Trophoblast cell (in vitro differentiated cells and primary cell): ENCODE measurements at regions not wholly inside any gene's neighbourhood (a gene's known extent, or its start where the extent isn't known, plus 50 kb on each side); places are given as distances from the start of the nearest gene placed in this dataset.

ENCODE experiments used
- DNase-seq, 2 donors: peaks; one replicate each; pipeline ENCODE4 v3.0.0-alpha.2; 2016
- H2AFZ ChIP-seq: 2 replicates; pipeline ENCODE4 v1.6.1; 2013; ENCODE audit warnings: low read length, moderate library complexity, mild to moderate bottlenecking; ENCODE audit not compliant: insufficient read depth, poor library complexity
- H2AK5ac ChIP-seq: 2 replicates; pipeline ENCODE4 v1.6.1; 2013; ENCODE audit warnings: mild to moderate bottlenecking, low read length
- H2BK120ac ChIP-seq: 2 replicates; pipeline ENCODE4 v1.6.1; 2013; ENCODE audit warnings: low read length, mild to moderate bottlenecking, moderate library complexity; ENCODE audit not compliant: insufficient read depth, poor library complexity
- H2BK12ac ChIP-seq: 2 replicates; pipeline ENCODE4 v1.6.1; 2013; ENCODE audit warnings: mild to moderate bottlenecking, low read length, moderate library complexity
- H2BK5ac ChIP-seq: 2 replicates; pipeline ENCODE4 v1.6.1; 2013; ENCODE audit warnings: low read length, low read depth, moderate library complexity, mild to moderate bottlenecking; ENCODE audit not compliant: poor library complexity
- H3K14ac ChIP-seq: 2 replicates; pipeline ENCODE4 v1.6.1; 2013; ENCODE audit warnings: mild to moderate bottlenecking, low read length
- H3K18ac ChIP-seq: 2 replicates; pipeline ENCODE4 v1.6.1; 2013; ENCODE audit warnings: mild to moderate bottlenecking, low read length
- H3K23ac ChIP-seq: 2 replicates; pipeline ENCODE4 v1.6.1; 2013; ENCODE audit warnings: low read length
- H3K27ac ChIP-seq: 2 replicates; pipeline ENCODE4 v1.5.1; 2013; ENCODE audit warnings: low read depth, mild to moderate bottlenecking, inconsistent platforms, low read length, moderate library complexity
- H3K27me3 ChIP-seq: 2 replicates; pipeline ENCODE4 v1.6.1; 2013; ENCODE audit warnings: inconsistent platforms, mild to moderate bottlenecking, low read length, moderate library complexity; ENCODE audit not compliant: insufficient read depth
- H3K36me3 ChIP-seq, 2 experiments: 1 replicate in 1 of 2; 2 replicates in 1 of 2; pipeline ENCODE4 v1.6.1; 2013; ENCODE audit warnings: low read length in 2 of 2, mild to moderate bottlenecking in 2 of 2, moderate library complexity in 1 of 2; ENCODE audit not compliant: insufficient read depth in 2 of 2, control insufficient read depth in 1 of 2
- H3K4ac ChIP-seq: 2 replicates; pipeline ENCODE4 v1.6.1; 2013; ENCODE audit warnings: low read depth, mild to moderate bottlenecking, low read length, moderate library complexity
- H3K4me1 ChIP-seq, 2 experiments: 1 replicate in 1 of 2; 2 replicates in 1 of 2; pipeline ENCODE4 v1.6.1; 2013; ENCODE audit warnings: low read length in 2 of 2, mild to moderate bottlenecking in 2 of 2, moderate library complexity in 1 of 2; ENCODE audit not compliant: insufficient read depth in 2 of 2, control insufficient read depth in 1 of 2
- H3K4me2 ChIP-seq: 2 replicates; pipeline ENCODE4 v1.6.1; 2013; ENCODE audit warnings: inconsistent platforms, mild to moderate bottlenecking, low read length, moderate library complexity
- H3K4me3 ChIP-seq: 2 replicates; pipeline ENCODE4 v1.5.1; 2013; ENCODE audit warnings: mild to moderate bottlenecking, low read depth, low read length, inconsistent platforms
- H3K79me1 ChIP-seq: one replicate; pipeline ENCODE4 v1.6.1; 2013; ENCODE audit warnings: low read length
- H3K79me2 ChIP-seq: 2 replicates; pipeline ENCODE4 v1.6.1; 2013; ENCODE audit warnings: low read length, mild to moderate bottlenecking; ENCODE audit not compliant: control insufficient read depth, insufficient read depth, poor library complexity
- H3K9ac ChIP-seq: 2 replicates; pipeline ENCODE4 v1.6.1; 2013; ENCODE audit warnings: mild to moderate bottlenecking, low read length
- H3K9me3 ChIP-seq: 2 replicates; pipeline ENCODE4 v1.6.1; 2013; ENCODE audit warnings: low read depth, mild to moderate bottlenecking, control low read depth, inconsistent platforms, low read length; ENCODE audit not compliant: insufficient read depth
- H4K12ac ChIP-seq: 2 replicates; pipeline ENCODE4 v1.6.1; 2013; ENCODE audit warnings: low read depth, mild to moderate bottlenecking, low read length, moderate library complexity
- H4K8ac ChIP-seq: 2 replicates; pipeline ENCODE4 v1.6.1; 2013; ENCODE audit warnings: low read depth, mild to moderate bottlenecking, low read length, moderate library complexity
- H4K91ac ChIP-seq: one replicate; pipeline ENCODE4 v1.6.1; 2013; ENCODE audit warnings: low read depth, mild to moderate bottlenecking, low read length, moderate library complexity
- WGBS: extraction: QIAGEN DNeasy Blood & Tissue Kit; methylation state at CpG from one replicate; pipeline ENCODE4 v1.1.7; 2013; ENCODE audit warnings: missing lambda C conversion rate; ENCODE audit not compliant: insufficient read length, insufficient coverage; ENCODE audit errors: extremely low coverage; 5-methylcytosine and 5-hydroxymethylcytosine counted together

DNA sequence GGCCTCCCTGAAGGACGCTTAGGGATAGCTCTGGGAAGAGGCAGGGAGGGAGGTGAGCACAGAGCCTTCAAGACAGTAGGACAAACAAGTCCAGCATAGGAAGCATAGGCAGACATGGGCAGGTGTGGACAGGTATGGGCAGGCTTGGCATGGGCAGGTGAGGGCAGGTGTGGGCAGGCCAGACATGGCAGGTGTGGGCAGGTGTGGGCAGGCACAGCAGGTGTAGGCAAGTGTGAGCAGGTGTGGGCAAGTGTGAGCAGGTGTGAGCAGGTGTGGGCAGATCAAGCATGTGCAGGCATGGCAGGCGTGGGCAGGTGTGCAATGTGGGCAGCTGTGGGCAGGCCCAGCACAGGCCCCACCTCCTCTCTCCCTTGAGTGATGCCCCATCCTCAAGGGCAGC is 148.8 kb upstream of the ZMIZ1 start:
- no peak overlapping the region for H4K91ac ChIP-seq
- H4K12ac ChIP-seq, result no peak overlapping the region
- no CpG with 5 or more reads among the region's 2 CpGs for WGBS
- H3K36me3 ChIP-seq, result no peaks in the 10 kb centered on the region
- no peak overlapping the region for H3K4me3 ChIP-seq
- H2BK5ac ChIP-seq, result no peak overlapping the region
- no peaks in the 10 kb centered on the region for H3K79me1 ChIP-seq
- DNase-seq, result no peak
- no peak overlapping the region for H4K8ac ChIP-seq
- no peak overlapping the region for H2BK120ac ChIP-seq
- H3K79me2 ChIP-seq, result no peaks in the 10 kb centered on the region
- H3K4me2 ChIP-seq, result no peak overlapping the region
- no peak overlapping the region for H3K27ac ChIP-seq
- H3K27me3 ChIP-seq, result no peaks in the 10 kb centered on the region
- no peak overlapping the region for H3K23ac ChIP-seq
- H2AK5ac ChIP-seq, result no peak overlapping the region
- no peak overlapping the region for H3K4ac ChIP-seq
- H3K9ac ChIP-seq, result no peak overlapping the region
- no peak overlapping the region for H3K14ac ChIP-seq
- no peak overlapping the region for H3K18ac ChIP-seq
- no peaks in the 10 kb centered on the region for H3K9me3 ChIP-seq
- no peak overlapping the region for H2BK12ac ChIP-seq
- no peak overlapping the region for H2AFZ ChIP-seq
- H3K4me1 ChIP-seq, result peaks cover 0 to 6% of the 10 kb centered on the region in 2 experiments

DNA sequence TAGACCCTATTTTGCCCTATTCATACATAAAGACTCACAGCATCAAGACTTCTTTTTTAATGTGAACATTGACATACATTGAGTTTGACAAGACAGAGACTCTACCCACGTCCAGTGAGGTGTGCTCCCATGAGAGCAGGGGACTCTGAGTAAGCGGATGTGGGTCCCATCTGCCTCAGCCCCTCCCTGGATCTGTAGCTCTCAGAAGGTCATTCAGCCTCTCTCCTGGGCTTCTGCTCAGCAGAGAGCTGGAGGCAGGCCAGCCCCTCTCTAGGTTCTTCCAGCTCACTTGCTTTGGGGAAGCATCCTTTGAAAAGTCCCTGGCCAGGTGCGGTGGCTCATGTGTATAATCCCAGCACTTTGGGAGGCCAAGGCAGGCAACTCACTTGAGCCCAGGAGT is 146.9 kb upstream of the ZMIZ1 start:
- Histone ChIP-seq H3K4me3 (no peak overlapping the region), H3K4me2 (no peak overlapping the region), H3K79me2 (no peaks in the 10 kb centered on the region), H2BK5ac (no peak overlapping the region), H4K12ac (no peak overlapping the region), H3K18ac (no peak overlapping the region), H2BK120ac (no peak overlapping the region), H3K4ac (no peak overlapping the region), H3K23ac (no peak overlapping the region), H3K9me3 (no peaks in the 10 kb centered on the region), H4K91ac (no peak overlapping the region), H4K8ac (no peak overlapping the region), H2AK5ac (no peak overlapping the region), H3K36me3 (no peaks in the 10 kb centered on the region), H2AFZ (no peak overlapping the region), H2BK12ac (no peak overlapping the region), H3K27ac (no peak overlapping the region), H3K4me1 (peaks cover 0 to 6% of the 10 kb centered on the region in 2 experiments), H3K9ac (no peak overlapping the region), H3K14ac (no peak overlapping the region), H3K27me3 (no peaks in the 10 kb centered on the region), H3K79me1 (no peaks in the 10 kb centered on the region)
- WGBS, result no CpG with 5 or more reads among the region's 3 CpGs
- no peak for DNase-seq

DNA sequence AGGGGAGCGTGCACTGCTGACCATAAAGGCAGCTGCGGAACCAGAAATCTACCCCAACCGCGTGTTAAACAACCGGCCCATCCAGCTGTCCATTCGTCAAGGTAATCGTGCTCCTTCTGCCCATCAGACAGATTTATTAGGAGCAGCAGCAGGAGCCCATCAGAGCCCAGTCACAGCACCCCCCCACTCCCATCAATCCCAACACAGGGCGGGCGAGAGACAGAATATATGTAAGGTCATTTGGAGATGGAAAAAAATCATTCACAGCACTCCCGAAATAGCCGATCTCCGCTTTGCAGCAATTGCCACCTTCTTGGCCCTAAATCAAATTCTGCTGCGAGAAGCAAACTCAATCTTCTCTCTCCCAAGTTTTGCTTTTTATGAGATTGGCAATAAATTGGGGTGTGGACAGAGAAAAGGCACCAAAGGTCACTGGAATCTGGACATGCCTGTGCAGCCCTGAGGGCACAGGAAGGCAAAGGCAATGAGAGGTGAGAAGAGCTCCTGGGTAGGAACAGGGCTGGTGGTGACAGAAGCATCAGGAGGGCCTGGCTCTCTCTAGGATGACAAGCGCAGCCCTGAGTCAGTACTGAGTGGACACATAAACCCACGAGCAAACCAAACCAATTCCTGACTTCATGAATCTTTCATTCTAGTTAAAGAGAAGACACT is 145.0 kb upstream of the ZMIZ1 start:
- H2BK120ac ChIP-seq, result no peak overlapping the region
- H3K4me2 ChIP-seq, result no peak overlapping the region
- no peak overlapping the region for H4K91ac ChIP-seq
- no peak overlapping the region for H3K18ac ChIP-seq
- H3K9me3 ChIP-seq, result no peaks in the 10 kb centered on the region
- H3K9ac ChIP-seq, result no peak overlapping the region
- no peaks in the 10 kb centered on the region for H3K27me3 ChIP-seq
- H3K79me2 ChIP-seq, result no peaks in the 10 kb centered on the region
- H3K4me3 ChIP-seq, result no peak overlapping the region
- no peak overlapping the region for H3K4ac ChIP-seq
- no peak overlapping the region for H4K12ac ChIP-seq
- no peak overlapping the region for H2AFZ ChIP-seq
- no peak for DNase-seq
- peaks cover 0 to 6% of the 10 kb centered on the region in 2 experiments for H3K4me1 ChIP-seq
- H2BK5ac ChIP-seq, result no peak overlapping the region
- no peak overlapping the region for H4K8ac ChIP-seq
- no peak overlapping the region for H2AK5ac ChIP-seq
- no peaks in the 10 kb centered on the region for H3K36me3 ChIP-seq
- H2BK12ac ChIP-seq, result no peak overlapping the region
- H3K14ac ChIP-seq, result no peak overlapping the region
- no CpG with 5 or more reads among the region's 15 CpGs for WGBS
- H3K23ac ChIP-seq, result no peak overlapping the region
- no peaks in the 10 kb centered on the region for H3K79me1 ChIP-seq
- H3K27ac ChIP-seq, result no peak overlapping the region

DNA sequence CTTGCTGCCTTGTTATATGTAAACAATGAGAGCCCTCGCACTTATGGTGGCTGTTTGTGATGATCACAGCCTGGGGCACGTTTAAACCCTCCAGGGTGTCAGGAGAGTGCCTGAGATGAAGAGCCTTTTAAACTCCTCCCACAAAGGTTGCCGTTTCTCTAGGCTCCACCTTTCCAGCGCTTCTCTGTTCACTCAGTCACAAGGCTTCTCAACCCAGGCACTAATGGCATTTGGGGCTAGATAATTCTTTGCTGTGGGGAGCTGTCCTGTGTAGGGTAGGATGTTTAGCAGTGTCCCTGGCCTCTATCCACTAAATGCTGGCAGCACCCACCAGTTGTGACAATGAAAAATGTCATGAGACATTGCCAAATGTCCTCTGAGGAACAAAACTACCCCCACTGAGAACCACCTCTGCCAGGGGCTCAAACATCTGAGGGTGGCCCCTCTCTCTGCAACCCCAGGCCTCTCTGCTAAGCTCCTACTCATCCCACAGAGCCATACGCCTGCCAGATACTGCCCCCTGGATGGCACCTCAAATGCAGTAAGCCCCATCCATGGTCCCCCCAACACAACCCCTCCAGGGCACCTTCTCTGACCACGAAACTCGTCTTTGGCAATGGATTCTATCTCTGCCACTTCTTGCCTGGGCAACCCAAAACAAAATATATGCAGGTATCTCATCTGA is 144.3 kb upstream of the ZMIZ1 start:
- Histone ChIP-seq H3K14ac (no peak overlapping the region), H4K91ac (no peak overlapping the region), H3K4me3 (no peak overlapping the region), H3K4me1 (peaks cover 0 to 6% of the 10 kb centered on the region in 2 experiments), H4K12ac (no peak overlapping the region), H2BK120ac (no peak overlapping the region), H3K9ac (no peak overlapping the region), H2AFZ (no peak overlapping the region), H2BK12ac (no peak overlapping the region), H3K23ac (no peak overlapping the region), H3K4me2 (no peak overlapping the region), H3K18ac (no peak overlapping the region), H2BK5ac (no peak overlapping the region), H3K4ac (no peak overlapping the region), H4K8ac (no peak overlapping the region), H3K79me1 (no peaks in the 10 kb centered on the region), H3K27ac (no peak overlapping the region), H3K36me3 (no peaks in the 10 kb centered on the region), H3K79me2 (no peaks in the 10 kb centered on the region), H3K27me3 (no peaks in the 10 kb centered on the region), H3K9me3 (no peaks in the 10 kb centered on the region), H2AK5ac (no peak overlapping the region)
- WGBS, result no CpG with 5 or more reads among the region's 7 CpGs
- no peak for DNase-seq
